ENCODE measurements at regions not wholly inside any gene's neighbourhood (a gene's known extent, or its start where the extent isn't known, plus 50 kb on each side); places are given as distances from the start of the nearest gene placed in this dataset.

GRCh38 chr4:186940476-186940875 is 216.8 kb upstream of the FAT1 start:
- DNase-seq (ENCODE audit: low spot score) (no peak), ATAC-seq (ENCODE audit: low read depth) (no peak)
- Histone ChIP-seq H3K27me3 (ENCODE audit: insufficient read depth, poor library complexity, severe bottlenecking) (no peaks in the 10 kb centered on the region), H3K27ac (ENCODE audit: poor library complexity, severe bottlenecking) (no peak overlapping the region), H3K4me3 (ENCODE audit: severe bottlenecking) (no peak overlapping the region), H3K4me1 (ENCODE audit: insufficient read depth, poor library complexity, severe bottlenecking) (peaks cover 19% of the 10 kb centered on the region), H3K9me3 (ENCODE audit: severe bottlenecking) (no peaks in the 10 kb centered on the region), H3K36me3 (ENCODE audit: low read depth) (no peaks in the 10 kb centered on the region)
- TF ChIP-seq, protein P1, sequence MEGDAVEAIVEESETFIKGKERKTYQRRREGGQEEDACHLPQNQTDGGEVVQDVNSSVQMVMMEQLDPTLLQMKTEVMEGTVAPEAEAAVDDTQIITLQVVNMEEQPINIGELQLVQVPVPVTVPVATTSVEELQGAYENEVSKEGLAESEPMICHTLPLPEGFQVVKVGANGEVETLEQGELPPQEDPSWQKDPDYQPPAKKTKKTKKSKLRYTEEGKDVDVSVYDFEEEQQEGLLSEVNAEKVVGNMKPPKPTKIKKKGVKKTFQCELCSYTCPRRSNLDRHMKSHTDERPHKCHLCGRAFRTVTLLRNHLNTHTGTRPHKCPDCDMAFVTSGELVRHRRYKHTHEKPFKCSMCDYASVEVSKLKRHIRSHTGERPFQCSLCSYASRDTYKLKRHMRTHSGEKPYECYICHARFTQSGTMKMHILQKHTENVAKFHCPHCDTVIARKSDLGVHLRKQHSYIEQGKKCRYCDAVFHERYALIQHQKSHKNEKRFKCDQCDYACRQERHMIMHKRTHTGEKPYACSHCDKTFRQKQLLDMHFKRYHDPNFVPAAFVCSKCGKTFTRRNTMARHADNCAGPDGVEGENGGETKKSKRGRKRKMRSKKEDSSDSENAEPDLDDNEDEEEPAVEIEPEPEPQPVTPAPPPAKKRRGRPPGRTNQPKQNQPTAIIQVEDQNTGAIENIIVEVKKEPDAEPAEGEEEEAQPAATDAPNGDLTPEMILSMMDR (IDR thresholded peaks at IDR 0.05; ENCODE audit: poor library complexity, severe bottlenecking): no peak

DNA sequence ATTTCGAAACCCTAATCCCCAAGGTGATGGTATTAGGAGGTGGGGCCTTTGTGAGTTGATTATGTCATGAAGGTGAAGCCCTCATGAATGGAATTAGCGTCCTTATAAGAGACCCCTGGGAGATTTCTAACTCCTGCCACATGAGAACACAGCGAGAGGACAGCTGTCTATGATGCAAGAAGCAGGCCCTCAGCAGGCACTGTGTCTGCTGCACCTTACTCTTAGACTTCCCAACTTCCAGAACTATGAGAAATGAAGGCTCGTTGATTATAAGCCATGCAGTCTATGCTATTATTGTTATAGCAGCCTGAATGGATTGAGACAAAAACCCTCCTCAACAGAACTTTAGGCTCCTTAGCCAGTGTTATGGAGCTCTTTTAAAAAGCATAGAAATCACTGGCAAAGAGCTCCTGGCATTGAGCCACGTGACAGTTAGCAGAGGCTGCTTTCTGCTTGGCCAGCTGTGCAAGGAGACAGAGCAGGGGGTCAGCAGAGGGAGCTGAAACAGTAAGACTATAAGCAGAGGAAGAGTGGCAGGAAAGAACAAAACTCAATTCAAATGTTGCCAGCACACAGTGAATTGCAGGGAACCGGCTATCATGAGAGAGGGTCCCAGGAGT is 219.2 kb upstream of the FAT1 start:
- no peak for DNase-seq (ENCODE audit: low spot score)
- TF ChIP-seq, protein P1 (IDR thresholded peaks at IDR 0.05; ENCODE audit: poor library complexity, severe bottlenecking): no peak
- no peak overlapping the region for H3K27ac ChIP-seq (ENCODE audit: poor library complexity, severe bottlenecking)
- H3K4me3 ChIP-seq (ENCODE audit: severe bottlenecking): no peak overlapping the region
- no peaks in the 10 kb centered on the region for H3K36me3 ChIP-seq (ENCODE audit: low read depth)
- no peaks in the 10 kb centered on the region for H3K4me1 ChIP-seq (ENCODE audit: insufficient read depth, poor library complexity, severe bottlenecking)
- no peaks in the 10 kb centered on the region for H3K27me3 ChIP-seq (ENCODE audit: insufficient read depth, poor library complexity, severe bottlenecking)
- ATAC-seq (ENCODE audit: low read depth): no peak
- H3K9me3 ChIP-seq (ENCODE audit: severe bottlenecking): no peaks in the 10 kb centered on the region

DNA sequence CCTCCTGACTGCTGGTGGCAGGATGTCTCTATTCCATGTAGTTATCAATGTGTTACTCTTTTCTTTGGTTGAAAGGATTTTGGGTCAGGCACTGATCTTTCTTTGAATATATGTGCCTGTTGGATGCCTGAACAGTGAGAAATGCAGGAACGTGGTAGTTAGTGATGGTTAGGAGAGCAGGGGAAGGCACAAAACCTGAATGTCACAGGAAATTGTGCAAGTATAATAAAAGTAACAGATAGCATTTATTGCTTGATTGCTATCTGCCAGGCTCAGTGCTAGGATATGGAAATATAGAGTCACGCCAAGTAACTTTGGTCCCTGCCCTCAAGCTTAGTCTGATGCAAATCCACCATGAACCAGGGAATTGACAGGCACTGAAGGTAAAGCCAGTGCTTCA is 219.8 kb upstream of the FAT1 start:
- Histone ChIP-seq H3K9me3 (ENCODE audit: severe bottlenecking) (no peaks in the 10 kb centered on the region), H3K4me3 (ENCODE audit: severe bottlenecking) (no peak overlapping the region), H3K27ac (ENCODE audit: poor library complexity, severe bottlenecking) (no peak overlapping the region), H3K4me1 (ENCODE audit: insufficient read depth, poor library complexity, severe bottlenecking) (no peaks in the 10 kb centered on the region), H3K27me3 (ENCODE audit: insufficient read depth, poor library complexity, severe bottlenecking) (no peaks in the 10 kb centered on the region), H3K36me3 (ENCODE audit: low read depth) (no peaks in the 10 kb centered on the region)
- ATAC-seq (ENCODE audit: low read depth) (no peak), DNase-seq (ENCODE audit: low spot score) (no peak)
- TF ChIP-seq, protein P1 (IDR thresholded peaks at IDR 0.05; ENCODE audit: poor library complexity, severe bottlenecking): no peak

DNA sequence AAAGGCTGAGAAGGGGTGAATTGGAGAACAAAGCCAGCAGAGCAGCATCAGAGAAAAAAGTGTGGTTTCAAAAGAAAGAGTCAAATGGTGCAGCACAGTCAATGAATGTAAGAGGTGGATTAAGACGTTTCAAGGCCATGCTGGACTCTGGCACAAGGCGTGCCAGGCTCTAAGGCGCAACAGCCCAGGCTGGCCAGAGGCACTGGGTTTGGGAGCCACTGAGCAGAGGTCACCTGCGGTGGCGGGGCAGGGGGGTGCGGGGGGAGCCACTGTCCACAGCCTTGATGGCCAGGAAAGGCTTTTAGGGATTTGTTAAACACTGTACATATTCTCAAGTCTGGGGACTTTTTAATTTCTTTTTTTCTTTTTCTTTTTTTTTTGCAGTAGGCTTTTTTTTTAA is 222.5 kb upstream of the FAT1 start:
- Histone ChIP-seq H3K9me3 (ENCODE audit: severe bottlenecking) (no peaks in the 10 kb centered on the region), H3K4me1 (ENCODE audit: insufficient read depth, poor library complexity, severe bottlenecking) (no peaks in the 10 kb centered on the region), H3K36me3 (ENCODE audit: low read depth) (no peaks in the 10 kb centered on the region), H3K27me3 (ENCODE audit: insufficient read depth, poor library complexity, severe bottlenecking) (no peaks in the 10 kb centered on the region), H3K27ac (ENCODE audit: poor library complexity, severe bottlenecking) (no peak overlapping the region), H3K4me3 (ENCODE audit: severe bottlenecking) (no peak overlapping the region)
- TF ChIP-seq, protein P1 (IDR thresholded peaks at IDR 0.05; ENCODE audit: poor library complexity, severe bottlenecking): no peak
- DNase-seq (ENCODE audit: low spot score): no peak
- no peak for ATAC-seq (ENCODE audit: low read depth)

DNA sequence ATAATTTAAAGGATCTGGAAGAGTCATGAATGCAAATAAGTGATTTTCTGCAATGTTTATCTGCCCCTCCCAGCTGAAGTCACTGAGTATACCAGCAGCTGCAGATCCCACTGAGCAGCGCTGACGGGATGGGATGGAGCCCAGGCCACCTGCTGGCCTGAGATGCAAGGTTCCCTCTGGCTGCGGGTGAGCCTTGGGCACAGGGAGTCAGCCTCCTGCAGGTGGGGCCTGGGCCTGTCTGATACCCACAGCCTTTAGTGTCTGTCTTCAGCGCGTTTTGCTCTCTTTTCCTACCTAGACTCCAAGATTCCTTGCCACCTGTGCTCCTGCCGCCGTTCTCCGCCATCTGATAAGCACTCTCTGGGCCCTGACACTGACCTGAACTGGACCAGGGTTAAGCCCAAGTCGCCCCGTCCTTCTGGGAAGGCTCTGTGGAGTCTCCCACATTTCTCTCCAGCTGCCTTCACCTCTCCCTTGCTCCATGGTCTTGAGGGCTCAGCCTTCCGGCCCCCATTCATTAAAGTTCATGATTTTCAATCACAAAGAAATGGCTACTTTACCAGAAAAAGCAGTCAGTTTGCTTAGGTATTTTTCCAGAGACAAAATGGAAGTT is 223.1 kb upstream of the FAT1 start:
- Histone ChIP-seq H3K9me3 (ENCODE audit: severe bottlenecking) (no peaks in the 10 kb centered on the region), H3K27ac (ENCODE audit: poor library complexity, severe bottlenecking) (no peak overlapping the region), H3K27me3 (ENCODE audit: insufficient read depth, poor library complexity, severe bottlenecking) (no peaks in the 10 kb centered on the region), H3K4me3 (ENCODE audit: severe bottlenecking) (no peak overlapping the region), H3K4me1 (ENCODE audit: insufficient read depth, poor library complexity, severe bottlenecking) (no peaks in the 10 kb centered on the region), H3K36me3 (ENCODE audit: low read depth) (no peaks in the 10 kb centered on the region)
- DNase-seq (ENCODE audit: low spot score): no peak
- peak; percentile 93 for ATAC-seq (ENCODE audit: low read depth)
- TF ChIP-seq, protein P1 (IDR thresholded peaks at IDR 0.05; ENCODE audit: poor library complexity, severe bottlenecking): peak; percentile 46

All from RWPE2 (cell line).